RWPE2 (cell line): ENCODE measurements at regions not wholly inside any gene's neighbourhood (a gene's known extent, or its start where the extent isn't known, plus 50 kb on each side); places are given as distances from the start of the nearest gene placed in this dataset.

ENCODE experiments used
- ATAC-seq: fragments of 200-7000 bp; cut with Tn5 transposase; 3 replicates; pipeline ENCODE4 v1.9.1; 2021; ENCODE audit warnings: low read depth
- DNase-seq: peaks from one replicate; pipeline ENCODE4 v3.0.0-alpha.2; 2020; ENCODE audit warnings: low spot score
- H3K27ac ChIP-seq: fragments of 450-650 bp; 2 replicates; pipeline ENCODE4 v1.5.1; 2017; ENCODE audit warnings: mild to moderate bottlenecking; ENCODE audit not compliant: poor library complexity, severe bottlenecking
- H3K27me3 ChIP-seq: fragments of 250-450 bp; sonication (Bioruptor Pico); 2 replicates; pipeline ENCODE4 v1.5.1; 2021; ENCODE audit warnings: mild to moderate bottlenecking, moderate library complexity; ENCODE audit not compliant: insufficient read depth, poor library complexity, severe bottlenecking
- H3K36me3 ChIP-seq: fragments of 250-450 bp; sonication (Bioruptor Pico); 2 replicates; pipeline ENCODE4 v1.5.1; 2020; ENCODE audit warnings: low read depth, mild to moderate bottlenecking, moderate library complexity
- H3K4me1 ChIP-seq: fragments of 250-450 bp; sonication (Bioruptor Pico); 2 replicates; pipeline ENCODE4 v1.5.1; 2021; ENCODE audit warnings: mild to moderate bottlenecking, moderate library complexity; ENCODE audit not compliant: insufficient read depth, poor library complexity, severe bottlenecking
- H3K4me3 ChIP-seq: fragments of 250-450 bp; sonication (Bioruptor Pico); 2 replicates; pipeline ENCODE4 v1.5.1; 2021; ENCODE audit warnings: mild to moderate bottlenecking, moderate library complexity; ENCODE audit not compliant: severe bottlenecking
- H3K9me3 ChIP-seq: fragments of 250-450 bp; sonication (Bioruptor Pico); 2 replicates; pipeline ENCODE4 v1.5.1; 2021; ENCODE audit warnings: mild to moderate bottlenecking, moderate library complexity; ENCODE audit not compliant: severe bottlenecking
- CTCF ChIP-seq: fragments of 450-650 bp; IDR thresholded peaks from one replicate; pipeline ENCODE4 v1.5.1; 2017; ENCODE audit warnings: mild to moderate bottlenecking, moderate library complexity; ENCODE audit not compliant: poor library complexity, severe bottlenecking

DNA sequence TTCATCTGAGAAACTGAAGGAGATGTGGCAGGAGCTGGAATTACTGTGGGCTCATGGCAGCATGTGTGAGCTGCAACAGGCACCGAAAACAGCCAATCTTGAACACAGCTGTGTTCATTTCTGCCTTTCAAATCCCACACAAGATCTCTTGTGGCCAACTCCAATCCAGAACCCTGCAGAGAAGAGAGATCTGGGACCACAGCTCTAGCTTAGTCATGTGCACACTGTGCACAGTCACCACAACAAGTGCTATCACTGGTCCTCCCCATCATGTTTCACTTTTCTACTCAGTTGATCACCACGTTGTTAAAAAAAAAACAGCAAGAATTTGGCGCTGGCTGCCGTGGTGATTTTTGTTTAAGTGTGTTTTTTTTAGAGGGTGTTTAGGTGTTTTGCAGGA, 254.5 kb upstream of the ELAC2 start:
- no peak for DNase-seq
- Histone ChIP-seq H3K9me3 (no peaks in the 10 kb centered on the region), H3K4me3 (no peak overlapping the region), H3K27me3 (peaks cover 42% of the 10 kb centered on the region), H3K4me1 (no peaks in the 10 kb centered on the region), H3K36me3 (no peaks in the 10 kb centered on the region), H3K27ac (no peak overlapping the region)
- no peak for ATAC-seq
- no peak for TF ChIP-seq CTCF

DNA sequence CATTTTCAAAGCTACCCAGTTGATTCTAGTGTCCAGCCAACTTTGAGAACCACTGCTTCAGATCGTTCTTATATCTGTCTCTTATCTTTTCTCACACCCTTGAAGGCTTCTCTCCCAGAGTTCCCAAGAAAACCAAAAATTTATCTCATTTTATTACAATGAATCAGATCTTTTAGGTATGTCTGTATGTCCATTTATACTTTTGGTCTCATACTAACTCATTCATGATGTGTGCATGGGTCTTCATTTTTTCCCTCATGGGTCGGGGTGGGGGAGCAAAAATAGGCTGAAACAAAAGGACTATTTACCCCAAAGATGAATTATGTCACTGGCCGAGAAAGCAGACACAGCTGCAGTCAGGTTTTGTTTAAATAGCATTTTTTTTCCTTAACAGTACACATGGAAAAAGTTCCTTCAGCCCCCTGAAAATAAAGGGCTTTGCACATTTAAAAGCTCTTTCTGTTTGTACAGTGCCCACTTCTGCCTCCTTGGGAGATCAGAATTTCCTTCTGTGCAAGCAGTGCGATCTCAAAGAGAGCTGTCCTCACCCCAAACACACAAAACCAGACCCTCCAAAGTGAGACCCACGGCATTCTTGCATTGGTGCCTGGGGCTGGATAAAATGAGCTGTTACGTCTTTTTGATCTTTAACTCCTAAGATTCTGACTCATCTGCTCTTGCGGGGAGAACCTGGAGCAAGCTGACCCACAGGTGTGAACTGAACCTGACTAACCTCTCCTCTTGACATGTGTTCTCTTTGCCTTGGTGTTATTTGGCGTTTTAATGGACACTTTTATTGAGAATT, 251.2 kb upstream of the ELAC2 start:
- Histone ChIP-seq H3K27me3 (peaks cover 55% of the 10 kb centered on the region), H3K4me1 (no peaks in the 10 kb centered on the region), H3K4me3 (no peak overlapping the region), H3K36me3 (no peaks in the 10 kb centered on the region), H3K27ac (no peak overlapping the region), H3K9me3 (no peaks in the 10 kb centered on the region)
- no peak for TF ChIP-seq CTCF
- DNase-seq = no peak
- no peak for ATAC-seq

GRCh38 chr17:13266606-13267005, 248.8 kb upstream of the ELAC2 start:
- H3K4me1 ChIP-seq = no peaks in the 10 kb centered on the region
- no peaks in the 10 kb centered on the region for H3K36me3 ChIP-seq
- no peak overlapping the region for H3K4me3 ChIP-seq
- no peak for TF ChIP-seq CTCF
- peaks cover 48% of the 10 kb centered on the region for H3K27me3 ChIP-seq
- DNase-seq = no peak
- ATAC-seq = no peak
- no peaks in the 10 kb centered on the region for H3K9me3 ChIP-seq
- H3K27ac ChIP-seq = no peak overlapping the region

- Histone ChIP-seq H3K27ac (no peak overlapping the region), H3K36me3 (no peaks in the 10 kb centered on the region), H3K4me3 (no peak overlapping the region), H3K9me3 (no peaks in the 10 kb centered on the region), H3K4me1 (no peaks in the 10 kb centered on the region), H3K27me3 (peaks cover 44% of the 10 kb centered on the region)
- ATAC-seq (no peak), DNase-seq (no peak)
- no peak for TF ChIP-seq CTCF
These were observed 247.5 kb upstream of the ELAC2 start for GRCh38 chr17:13265311-13265710.

DNA sequence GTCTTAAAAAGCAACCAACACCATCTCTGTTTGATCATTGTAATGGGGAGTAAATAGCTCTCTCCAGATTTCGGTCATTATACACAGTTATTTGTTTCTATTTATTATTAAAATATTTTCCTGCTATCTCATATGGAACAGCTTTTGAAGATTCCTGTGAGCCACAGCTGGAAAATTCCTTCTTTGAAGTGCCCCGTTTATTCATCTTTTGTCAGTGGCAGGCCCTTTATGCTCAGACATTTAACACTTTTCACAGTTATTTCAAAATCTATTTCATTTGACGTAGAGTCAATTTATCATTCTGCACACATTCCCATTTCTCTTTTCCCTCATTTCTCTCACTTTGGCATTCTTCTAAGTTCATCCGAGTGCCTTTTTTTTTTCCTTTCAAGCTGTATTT, 245.9 kb upstream of the ELAC2 start:
- no peak for TF ChIP-seq CTCF
- Histone ChIP-seq H3K4me1 (no peaks in the 10 kb centered on the region), H3K36me3 (no peaks in the 10 kb centered on the region), H3K27ac (no peak overlapping the region), H3K27me3 (peaks cover 30% of the 10 kb centered on the region), H3K4me3 (no peak overlapping the region), H3K9me3 (no peaks in the 10 kb centered on the region)
- ATAC-seq = no peak
- DNase-seq = no peak
